HG02981 (cell line): ENCODE measurements at regions not wholly inside any gene's neighbourhood (a gene's known extent, or its start where the extent isn't known, plus 50 kb on each side); places are given as distances from the start of the nearest gene placed in this dataset.
"Not testable (repeated sequence)": the region's sequence is repeated elsewhere in the genome, so short reads cannot be mapped to it uniquely, and the experiment has no call there.

Source experiments
- ATAC-seq: cut with Tn5 transposase; IDR thresholded peaks from one replicate; pipeline ENCODE4 v1.9.1; 2021; ENCODE audit warnings: mild to moderate bottlenecking, moderate library complexity; ENCODE audit not compliant: unreplicated experiment

GRCh38 chr14:106141242-106142220, 615.1 kb downstream of the TMEM121 start:
- no peak for ATAC-seq

DNA sequence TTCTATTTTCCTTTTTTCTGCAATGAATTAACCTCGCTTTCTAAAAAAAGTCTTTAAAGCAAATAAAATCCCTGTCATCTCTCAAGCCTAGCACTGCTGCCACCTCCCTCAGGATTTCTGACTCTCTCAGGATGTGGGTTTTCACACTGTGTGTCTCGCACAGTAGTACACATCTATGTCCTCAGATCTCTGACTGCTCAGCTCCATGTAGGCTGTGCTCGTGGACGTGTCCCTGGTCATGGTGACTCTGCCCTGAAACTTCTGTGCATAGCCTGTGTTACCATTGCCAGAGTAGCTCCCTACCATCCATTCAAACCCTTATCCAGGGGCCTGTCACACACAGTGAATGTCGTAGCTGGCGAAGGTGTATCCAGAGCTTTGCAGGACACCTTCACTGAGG, 619.3 kb downstream of the TMEM121 start:
- ATAC-seq, result not testable (repeated sequence)

- ATAC-seq, result not testable (repeated sequence)
These were observed 627.1 kb downstream of the TMEM121 start for GRCh38 chr14:106153362-106153955.

- no peak for ATAC-seq
These were observed 636.9 kb downstream of the TMEM121 start for GRCh38 chr14:106163316-106163715.

DNA sequence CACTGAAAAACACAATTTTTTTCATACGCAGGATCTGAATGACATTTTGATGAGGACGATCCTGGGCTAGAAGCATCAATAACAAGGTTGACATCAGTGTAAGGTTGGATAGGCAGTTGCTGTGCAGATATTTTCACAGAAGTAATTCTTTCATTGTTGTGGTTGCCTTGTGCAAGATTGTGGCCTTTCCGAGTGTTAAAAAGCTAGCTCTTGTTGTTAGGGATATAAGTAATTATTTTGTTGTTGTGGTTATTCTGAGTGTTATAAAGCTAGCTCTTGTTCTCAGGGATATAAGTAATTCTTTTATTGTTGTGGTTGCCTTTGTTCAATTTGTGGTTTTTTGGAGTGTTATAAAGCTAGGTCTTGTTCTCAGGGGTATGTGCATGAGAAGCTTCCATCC, 637.4 kb downstream of the TMEM121 start:
- not testable (repeated sequence) for ATAC-seq

DNA sequence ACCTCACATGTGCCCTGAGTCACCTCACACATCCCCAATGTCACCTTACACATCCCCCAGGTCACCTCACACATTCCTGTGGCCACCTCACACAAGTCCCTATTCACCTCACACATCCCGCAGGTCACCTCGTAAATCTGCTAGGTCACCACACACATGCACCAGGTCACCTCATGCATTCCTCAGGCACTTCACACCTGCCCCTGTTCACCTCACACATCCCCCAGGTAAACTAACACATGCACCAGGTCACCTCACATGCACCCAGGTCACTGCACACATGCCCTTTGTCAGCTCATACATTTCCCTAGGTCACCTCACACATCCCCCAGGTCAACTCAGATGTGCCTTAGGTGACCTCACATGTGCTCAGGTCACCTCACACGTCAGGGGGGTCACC, 639.8 kb downstream of the TMEM121 start:
- ATAC-seq, result no peak

DNA sequence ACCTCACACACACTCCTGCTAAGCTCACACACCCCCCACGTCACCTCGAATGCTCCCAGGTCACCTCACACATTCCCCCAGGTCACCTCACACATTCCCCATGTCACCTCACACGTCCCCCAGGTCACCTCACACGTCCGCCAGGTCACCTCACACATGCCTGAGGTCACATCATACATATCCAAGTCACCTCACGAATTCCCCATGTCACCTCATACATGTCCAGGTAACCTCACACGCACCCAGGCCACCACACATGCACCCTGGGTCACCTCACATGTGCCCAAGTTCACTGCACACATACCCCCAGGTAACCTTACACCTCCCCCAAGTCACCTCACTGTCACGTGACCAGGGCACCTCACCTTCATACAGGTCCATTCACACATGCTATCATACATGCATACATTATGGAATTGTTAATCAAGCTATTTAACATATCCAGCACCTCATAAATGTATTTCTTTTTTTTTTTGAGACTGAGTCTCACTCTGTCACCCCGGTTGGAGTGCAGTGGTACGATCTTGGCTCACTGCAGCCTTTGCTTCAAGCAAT, 640.3 kb downstream of the TMEM121 start:
- no peak for ATAC-seq

- ATAC-seq, result not testable (repeated sequence)
These were observed 643.8 kb downstream of the TMEM121 start for GRCh38 chr14:106170163-106170658.

- ATAC-seq, result no peak
These were observed 647.8 kb downstream of the TMEM121 start for GRCh38 chr14:106174206-106174605.

- ATAC-seq, result not testable (repeated sequence)
These were observed 651.2 kb downstream of the TMEM121 start for GRCh38 chr14:106177266-106178246.

- no peak for ATAC-seq
These were observed 653.4 kb downstream of the TMEM121 start for GRCh38 chr14:106179761-106180160.

- not testable (repeated sequence) for ATAC-seq
These were observed 658.4 kb downstream of the TMEM121 start for GRCh38 chr14:106184771-106185170.

- not testable (repeated sequence) for ATAC-seq
These were observed 658.9 kb downstream of the TMEM121 start for GRCh38 chr14:106185174-106185836.

- no peak for ATAC-seq
These were observed 659.5 kb downstream of the TMEM121 start for GRCh38 chr14:106185837-106186233.

DNA sequence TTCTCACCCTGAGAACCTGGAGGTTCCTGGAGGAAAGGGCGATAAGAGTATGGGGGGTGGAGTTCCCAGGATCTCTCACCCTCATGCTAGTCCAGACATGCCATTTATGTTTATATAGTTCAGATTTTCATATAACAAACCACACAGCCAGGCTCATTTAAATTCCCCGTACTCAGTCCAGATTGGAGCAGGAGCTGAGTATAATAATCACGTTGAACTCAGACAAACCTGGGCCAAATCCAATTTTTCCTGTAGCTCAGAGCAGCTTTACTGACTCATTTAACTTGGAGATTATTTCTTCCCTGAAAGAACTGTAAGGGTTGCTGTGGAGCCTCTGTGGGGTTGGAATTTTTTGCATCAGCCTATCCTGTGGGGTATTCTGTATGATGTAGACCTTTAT, 660.8 kb downstream of the TMEM121 start:
- ATAC-seq, result no peak

- not testable (repeated sequence) for ATAC-seq
These were observed 666.3 kb downstream of the TMEM121 start for GRCh38 chr14:106192701-106193100.

- not testable (repeated sequence) for ATAC-seq
These were observed 670.1 kb downstream of the TMEM121 start for GRCh38 chr14:106196459-106196858.

DNA sequence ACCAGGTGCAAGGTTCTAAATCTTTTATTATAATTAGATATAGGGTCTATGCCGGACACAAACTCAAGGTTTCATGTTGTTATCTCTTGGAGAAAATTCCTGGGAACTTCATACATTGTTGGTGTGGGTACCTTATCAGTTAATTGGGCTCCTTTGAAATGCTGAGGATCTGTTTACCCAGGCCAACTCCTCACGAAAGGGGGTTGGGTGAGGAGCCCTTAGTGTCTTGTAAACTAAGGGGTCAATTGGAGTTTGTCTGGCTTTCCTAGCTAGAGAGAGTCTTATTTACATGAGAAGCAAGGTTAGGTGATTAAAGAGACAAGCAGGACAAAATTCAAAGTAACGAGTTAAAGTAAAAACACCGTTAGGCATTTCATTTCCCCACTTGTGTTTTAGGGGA, 670.9 kb downstream of the TMEM121 start:
- ATAC-seq, result not testable (repeated sequence)

GRCh38 chr14:106199097-106199496, 672.7 kb downstream of the TMEM121 start:
- no peak for ATAC-seq
